ENCODE measurements at regions not wholly inside any gene's neighbourhood (a gene's known extent, or its start where the extent isn't known, plus 50 kb on each side); places are given as distances from the start of the nearest gene placed in this dataset.
"Not testable (repeated sequence)": the region's sequence is repeated elsewhere in the genome, so short reads cannot be mapped to it uniquely, and the experiment has no call there.

- DNase-seq (no peak), ATAC-seq (no peak)
- H3K27me3 Mint-ChIP-seq = peaks cover 2% of the 10 kb centered on the region
- no peak overlapping the region for H3K4me3 Mint-ChIP-seq
- H3K4me1 Mint-ChIP-seq = no peaks in the 10 kb centered on the region
- no peak overlapping the region for H3K27ac Mint-ChIP-seq
- H3K36me3 Mint-ChIP-seq = no peaks in the 10 kb centered on the region
- CTCF ChIA-PET = interaction anchor here (2.4 kb wide), 1 partner anchor 112 kb away, joined by 11 read pairs; no protein-coding TSS in a partner anchor
- H3K9me3 Mint-ChIP-seq (ENCODE audit: low read depth) = no peaks in the 10 kb centered on the region
Measured at GRCh38 chr20:59110607-59111006, 53.0 kb upstream of the ZNF831 start.

- Mint-ChIP-seq H3K4me1 (peaks cover 10% of the 10 kb centered on the region), H3K27ac (no peak overlapping the region), H3K36me3 (peaks cover 2% of the 10 kb centered on the region), H3K27me3 (peaks cover 7% of the 10 kb centered on the region), H3K4me3 (no peak overlapping the region), H3K9me3 (ENCODE audit: low read depth) (no peaks in the 10 kb centered on the region)
- no peak for ATAC-seq
- CTCF ChIA-PET = interaction anchor here (0.6 to 3.1 kb wide), 3 partner anchors 17 to 101 kb away, joined by 3 to 10 read pairs (median 9); no protein-coding TSS in a partner anchor
- no peak for DNase-seq
Measured at GRCh38 chr20:59105581-59105980, 58.0 kb upstream of the ZNF831 start.

- H3K9me3 Mint-ChIP-seq (ENCODE audit: low read depth) = no peaks in the 10 kb centered on the region
- peaks cover 2% of the 10 kb centered on the region for H3K36me3 Mint-ChIP-seq
- no peak overlapping the region for H3K27ac Mint-ChIP-seq
- H3K27me3 Mint-ChIP-seq = peaks cover 7% of the 10 kb centered on the region
- ATAC-seq (no peak), DNase-seq (no peak)
- peaks cover 10% of the 10 kb centered on the region for H3K4me1 Mint-ChIP-seq
- no peak overlapping the region for H3K4me3 Mint-ChIP-seq
- CTCF ChIA-PET = interaction anchor here (3.1 kb wide), 1 partner anchor 17 kb away, joined by 10 read pairs; no protein-coding TSS in a partner anchor
Measured at GRCh38 chr20:59104831-59105230, 58.8 kb upstream of the ZNF831 start.

- peaks cover 10% of the 10 kb centered on the region for H3K4me1 Mint-ChIP-seq
- H3K36me3 Mint-ChIP-seq = peaks cover 2% of the 10 kb centered on the region
- H3K9me3 Mint-ChIP-seq (ENCODE audit: low read depth) = no peaks in the 10 kb centered on the region
- H3K27me3 Mint-ChIP-seq = peaks cover 10% of the 10 kb centered on the region
- no peak overlapping the region for H3K4me3 Mint-ChIP-seq
- ATAC-seq = no peak
- CTCF ChIA-PET = interaction anchor here (1.0 to 3.1 kb wide), 4 partner anchors 14 to 119 kb away, joined by 3 to 10 read pairs (median 4); no protein-coding TSS in a partner anchor
- no peak for DNase-seq
- H3K27ac Mint-ChIP-seq = no peak overlapping the region
Measured at GRCh38 chr20:59103573-59103972, 60.0 kb upstream of the ZNF831 start.

- Mint-ChIP-seq H3K4me3 (no peak overlapping the region), H3K36me3 (peaks cover 2% of the 10 kb centered on the region)
- no peak for ATAC-seq
Measured at GRCh38 chr20:59102841-59103299, 60.3 kb upstream of the PRELID3B start.

GRCh38 chr20:59101961-59102360, 59.4 kb upstream of the PRELID3B start:
- Mint-ChIP-seq H3K4me1 (peaks cover 10% of the 10 kb centered on the region), H3K4me3 (no peak overlapping the region), H3K27me3 (peaks cover 12% of the 10 kb centered on the region), H3K9me3 (ENCODE audit: low read depth) (no peaks in the 10 kb centered on the region), H3K27ac (no peak overlapping the region), H3K36me3 (peaks cover 2% of the 10 kb centered on the region)
- ATAC-seq = no peak
- DNase-seq = no peak
- CTCF ChIA-PET = interaction anchor here (0.8 to 1.6 kb wide), 5 partner anchors 13 to 120 kb away, joined by 3 to 8 read pairs (median 3); no protein-coding TSS in a partner anchor

More at GRCh38 chr20:59102841-59103299, 60.3 kb upstream of the PRELID3B start:
- Mint-ChIP-seq H3K27ac (no peak overlapping the region), H3K4me1 (peaks cover 10% of the 10 kb centered on the region), H3K27me3 (peaks cover 12% of the 10 kb centered on the region), H3K9me3 (ENCODE audit: low read depth) (no peaks in the 10 kb centered on the region)
- CTCF ChIA-PET = interaction anchor here (1.0 to 3.1 kb wide), 5 partner anchors 14 to 120 kb away, joined by 3 to 10 read pairs (median 6); no protein-coding TSS in a partner anchor
- no peak for DNase-seq

GRCh38 chr20:59099864-59100263, 57.3 kb upstream of the PRELID3B start:
- DNase-seq; H3K9me3 Mint-ChIP-seq (ENCODE audit: low read depth); H3K27ac Mint-ChIP-seq; H3K36me3 Mint-ChIP-seq; ATAC-seq; H3K27me3 Mint-ChIP-seq; H3K4me3 Mint-ChIP-seq; CTCF ChIA-PET; H3K4me1 Mint-ChIP-seq: not testable (repeated sequence)

- DNase-seq (no peak), ATAC-seq (no peak)
- Mint-ChIP-seq H3K9me3 (ENCODE audit: low read depth) (no peaks in the 10 kb centered on the region), H3K27ac (no peak overlapping the region), H3K27me3 (peaks cover 8% of the 10 kb centered on the region), H3K36me3 (no peaks in the 10 kb centered on the region), H3K4me3 (no peak overlapping the region), H3K4me1 (no peaks in the 10 kb centered on the region)
- CTCF ChIA-PET = interaction anchor here (1.1 to 5.4 kb wide), 3 partner anchors 113 to 127 kb away, joined by 5 to 32 read pairs (median 6); no protein-coding TSS in a partner anchor
Measured at GRCh38 chr20:59095140-59095539, 52.6 kb upstream of the PRELID3B start.

- DNase-seq (no peak), ATAC-seq (no peak)
- Mint-ChIP-seq H3K27ac (no peak overlapping the region), H3K9me3 (ENCODE audit: low read depth) (no peaks in the 10 kb centered on the region), H3K4me1 (no peaks in the 10 kb centered on the region), H3K36me3 (no peaks in the 10 kb centered on the region), H3K4me3 (no peak overlapping the region), H3K27me3 (peaks cover 8% of the 10 kb centered on the region)
- CTCF ChIA-PET = interaction anchor here (1.9 to 5.4 kb wide), 2 partner anchors 113 to 127 kb away, joined by 6 to 32 read pairs; no protein-coding TSS in a partner anchor
Measured at GRCh38 chr20:59094576-59094975, 52.0 kb upstream of the PRELID3B start.
